ENCODE measurements at regions not wholly inside any gene's neighbourhood (a gene's known extent, or its start where the extent isn't known, plus 50 kb on each side); places are given as distances from the start of the nearest gene placed in this dataset.

GRCh38 chr1:112231331-112231730, 164.7 kb upstream of the CTTNBP2NL start:
- DNase-seq: no peak

GRCh38 chr1:112232848-112233247, 163.2 kb upstream of the CTTNBP2NL start:
- no peak for DNase-seq

- DNase-seq: no peak
Measured at GRCh38 chr1:112234710-112235109, 161.3 kb upstream of the CTTNBP2NL start.

- peak; percentile 10 for DNase-seq
Measured at GRCh38 chr1:112237983-112238545, 157.9 kb upstream of the CTTNBP2NL start.

- no peak for DNase-seq
Measured at GRCh38 chr1:112239683-112240330, 156.2 kb upstream of the CTTNBP2NL start.

- no peak for DNase-seq
Measured at GRCh38 chr1:112242470-112242869, 153.5 kb upstream of the CTTNBP2NL start.

- no peak for DNase-seq
Measured at GRCh38 chr1:112244131-112244530, 151.9 kb upstream of the CTTNBP2NL start.

- no peak for DNase-seq
Measured at GRCh38 chr1:112245114-112245513, 150.9 kb upstream of the CTTNBP2NL start.

GRCh38 chr1:112247036-112247597, 148.9 kb upstream of the CTTNBP2NL start:
- DNase-seq: peak; percentile 68

- DNase-seq: peak; percentile 45
Measured at GRCh38 chr1:112247961-112248360, 148.1 kb upstream of the CTTNBP2NL start.

- no peak for DNase-seq
Measured at GRCh38 chr1:112250892-112251291, 145.1 kb upstream of the CTTNBP2NL start.

- no peak for DNase-seq
Measured at GRCh38 chr1:112251766-112252506, 144.1 kb upstream of the CTTNBP2NL start.

- no peak for DNase-seq
Measured at GRCh38 chr1:112253366-112253765, 142.6 kb upstream of the CTTNBP2NL start.

- no peak for DNase-seq
Measured at GRCh38 chr1:112255080-112255479, 140.9 kb upstream of the CTTNBP2NL start.

- no peak for DNase-seq
Measured at GRCh38 chr1:112256411-112256810, 139.6 kb upstream of the CTTNBP2NL start.

GRCh38 chr1:112257043-112257835, 138.8 kb upstream of the CTTNBP2NL start:
- DNase-seq: no peak

GRCh38 chr1:112260699-112261098, 135.3 kb upstream of the CTTNBP2NL start:
- DNase-seq: no peak

- DNase-seq: no peak
Measured at GRCh38 chr1:112262316-112262715, 133.7 kb upstream of the CTTNBP2NL start.

- DNase-seq: no peak
Measured at GRCh38 chr1:112263042-112263441, 133.0 kb upstream of the CTTNBP2NL start.

GRCh38 chr1:112263453-112263852, 132.6 kb upstream of the CTTNBP2NL start:
- DNase-seq: no peak

- DNase-seq: no peak
Measured at GRCh38 chr1:112264010-112264409, 132.0 kb upstream of the CTTNBP2NL start.

GRCh38 chr1:112264553-112264952, 131.5 kb upstream of the CTTNBP2NL start:
- DNase-seq: no peak

GRCh38 chr1:112265931-112266330, 130.1 kb upstream of the CTTNBP2NL start:
- DNase-seq: no peak
